GM23338 (cell line): ENCODE measurements at regions not wholly inside any gene's neighbourhood (a gene's known extent, or its start where the extent isn't known, plus 50 kb on each side); places are given as distances from the start of the nearest gene placed in this dataset.

Experiments
- ATAC-seq: fragments of 200-7000 bp; cut with Tn5 transposase; 3 replicates; pipeline ENCODE4 v1.9.1; 2020
- DNase-seq: peaks from one replicate; pipeline ENCODE4 v3.0.0-alpha.2; 2015; ENCODE audit warnings: low spot score
- H2AFZ ChIP-seq: fragments of 200-600 bp; sonication (generic); 2 replicates; pipeline ENCODE4 v1.8.0; 2016; ENCODE audit warnings: antibody characterized with exemption, mild to moderate bottlenecking, moderate library complexity
- H3F3A ChIP-seq: fragments of 200-600 bp; sonication (generic); replicated peaks from 2 replicates; pipeline ENCODE4 v1.8.0; 2017; ENCODE audit warnings: antibody characterized with exemption, mixed run types, low read depth
- H3K27ac ChIP-seq: fragments of 200-600 bp; sonication (generic); 2 replicates; pipeline ENCODE4 v1.6.1; 2016; ENCODE audit warnings: low read depth
- H3K27me3 ChIP-seq: fragments of 200-600 bp; sonication (generic); 2 replicates; pipeline ENCODE4 v1.8.0; 2016; ENCODE audit warnings: mild to moderate bottlenecking, mixed run types, moderate library complexity; ENCODE audit not compliant: insufficient read depth
- H3K36me3 ChIP-seq: fragments of 200-600 bp; sonication (generic); 2 replicates; pipeline ENCODE4 v1.8.0; 2016; ENCODE audit warnings: mild to moderate bottlenecking; ENCODE audit not compliant: insufficient read depth
- H3K4me1 ChIP-seq: fragments of 200-600 bp; sonication (generic); 2 replicates; pipeline ENCODE4 v1.8.0; 2016; ENCODE audit warnings: mild to moderate bottlenecking, moderate library complexity; ENCODE audit not compliant: insufficient read depth
- H3K4me2 ChIP-seq: fragments of 200-600 bp; sonication (generic); 2 replicates; pipeline ENCODE4 v1.7.1; 2017; ENCODE audit warnings: mixed run types
- H3K4me3 ChIP-seq: fragments of 200-600 bp; sonication (generic); 2 replicates; pipeline ENCODE4 v1.6.1; 2016; ENCODE audit warnings: mixed run types
- H3K79me2 ChIP-seq: fragments of 200-600 bp; sonication (generic); replicated peaks from 2 replicates; pipeline ENCODE4 v1.8.0; 2017; ENCODE audit warnings: mild to moderate bottlenecking; ENCODE audit not compliant: insufficient read depth
- H3K9me2 ChIP-seq: fragments of 200-600 bp; sonication (generic); 2 replicates; pipeline ENCODE4 v1.8.0; 2017; ENCODE audit not compliant: insufficient read depth
- H4K20me1 ChIP-seq: fragments of 200-600 bp; sonication (generic); replicated peaks from 2 replicates; pipeline ENCODE4 v1.8.0; 2017; ENCODE audit warnings: mild to moderate bottlenecking; ENCODE audit not compliant: insufficient read depth
- H3K27ac Mint-ChIP-seq: 2 replicates; pipeline ENCODE4 v1.8.0; 2020; ENCODE audit warnings: inconsistent platforms, mild to moderate bottlenecking, moderate library complexity, mixed read lengths
- H3K27me3 Mint-ChIP-seq: 3 replicates; pipeline ENCODE4 v1.8.0; 2022; ENCODE audit warnings: low read depth, mild to moderate bottlenecking, moderate library complexity, mixed read lengths, inconsistent platforms; ENCODE audit not compliant: insufficient read depth, poor library complexity
- H3K36me3 Mint-ChIP-seq: 3 replicates; pipeline ENCODE4 v1.8.0; 2021; ENCODE audit warnings: low read depth, mild to moderate bottlenecking, inconsistent platforms, moderate library complexity, mixed read lengths
- H3K4me1 Mint-ChIP-seq: 3 replicates; pipeline ENCODE4 v1.8.0; 2020; ENCODE audit warnings: mild to moderate bottlenecking, inconsistent platforms, mixed read lengths
- H3K4me3 Mint-ChIP-seq: 3 replicates; pipeline ENCODE4 v1.8.0; 2021; ENCODE audit warnings: moderate library complexity, mild to moderate bottlenecking, inconsistent platforms, mixed read lengths
- H3K9me3 Mint-ChIP-seq: 3 replicates; pipeline ENCODE4 v1.8.0; 2020; ENCODE audit warnings: moderate library complexity, mild to moderate bottlenecking, inconsistent platforms, mixed read lengths
- CREB1 ChIP-seq: fragments of 250-450 bp; sonication (Bioruptor Pico); IDR thresholded peaks from 2 replicates; pipeline ENCODE4 v1.5.0; 2020; ENCODE audit warnings: low read depth, mild to moderate bottlenecking, moderate library complexity
- EZH2 ChIP-seq: fragments of 200-600 bp; sonication (generic); IDR thresholded peaks from one replicate; pipeline ENCODE4 v1.8.0; 2017; ENCODE audit warnings: antibody characterized with exemption, mild to moderate bottlenecking, low read depth; ENCODE audit not compliant: unreplicated experiment
- EZH2phosphoT487 ChIP-seq: fragments of 200-600 bp; sonication (generic); IDR thresholded peaks from one replicate; pipeline ENCODE4 v1.8.1; 2018; ENCODE audit warnings: antibody characterized with exemption; ENCODE audit not compliant: unreplicated experiment
- JUNB ChIP-seq: IDR thresholded peaks from one replicate; pipeline ENCODE4 v1.6.1; 2016; ENCODE audit warnings: antibody characterized with exemption; ENCODE audit not compliant: unreplicated experiment
- NANOG ChIP-seq: IDR thresholded peaks from 2 replicates; pipeline ENCODE4 v1.6.1; 2016; ENCODE audit warnings: antibody characterized with exemption, borderline replicate concordance
- POLR2AphosphoS5 ChIP-seq: IDR thresholded peaks from 2 replicates; pipeline ENCODE4 v1.6.1; 2016; ENCODE audit warnings: antibody characterized with exemption, low read depth
- STAT1 ChIP-seq: IDR thresholded peaks from one replicate; pipeline ENCODE4 v1.6.1; 2016; ENCODE audit warnings: antibody characterized with exemption; ENCODE audit not compliant: unreplicated experiment
- ZNF114 ChIP-seq: fragments of 250-450 bp; sonication (Bioruptor Pico); IDR thresholded peaks from 2 replicates; pipeline ENCODE4 v1.5.0; 2020; ENCODE audit warnings: mild to moderate bottlenecking, moderate library complexity
- ZNF331 ChIP-seq: fragments of 250-450 bp; sonication (Bioruptor Pico); IDR thresholded peaks from 2 replicates; pipeline ENCODE4 v1.5.0; 2020; ENCODE audit warnings: low read depth, mild to moderate bottlenecking, moderate library complexity
- TF ChIP-seq, protein P1 (sequence below), 2 experiments: fragments of 200-600 bp in 1 of 2; sonication (generic) in 1 of 2; conservative IDR thresholded peaks; 2 replicates each; pipeline versions ENCODE4 v1.5.1 to v1.6.1; 2016 to 2017; ENCODE audit warnings: antibody characterized with exemption in 2 of 2, low read depth in 2 of 2, mild to moderate bottlenecking in 2 of 2, moderate library complexity in 1 of 2
- TF ChIP-seq, protein P2 (sequence below): fragments of 250-450 bp; sonication (Bioruptor Pico); IDR thresholded peaks from 2 replicates; pipeline ENCODE4 v1.5.0; 2020; ENCODE audit warnings: mild to moderate bottlenecking, moderate library complexity
- TF ChIP-seq, protein P3 (sequence below): IDR thresholded peaks from one replicate; pipeline ENCODE4 v1.6.1; 2018; ENCODE audit warnings: antibody characterized with exemption; ENCODE audit not compliant: unreplicated experiment
- TF ChIP-seq, protein P4 (sequence below): IDR thresholded peaks from 2 replicates; pipeline ENCODE4 v1.6.1; 2016; ENCODE audit warnings: antibody characterized with exemption

DNA sequence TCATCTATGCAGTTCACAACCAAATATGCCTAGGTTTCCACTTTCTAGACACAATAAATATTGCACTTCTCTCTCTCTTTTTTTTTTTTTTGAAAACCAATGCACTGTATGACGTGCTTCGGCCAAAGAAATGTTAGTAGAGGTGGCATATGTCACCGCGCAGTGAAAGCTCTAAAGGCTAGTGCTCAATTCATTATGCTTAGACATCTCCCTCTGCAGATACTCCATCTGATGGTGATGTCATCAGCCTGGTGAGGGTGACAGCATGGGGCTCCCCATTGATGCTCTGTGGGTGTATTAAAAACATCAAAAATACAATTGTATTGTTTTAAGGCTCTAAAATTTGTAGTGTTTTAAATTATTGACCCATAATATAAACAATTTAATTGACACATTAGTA is 608.8 kb upstream of the C16orf82 start:
- Histone ChIP-seq H3K9me2 (no peaks in the 10 kb centered on the region), H3K4me2 (no peak overlapping the region), H3K36me3 (peaks cover 4% of the 10 kb centered on the region), H3F3A (no peaks in the 10 kb centered on the region), H3K4me3 (no peak overlapping the region), H3K79me2 (no peaks in the 10 kb centered on the region), H3K27ac (no peak overlapping the region), H3K4me1 (no peaks in the 10 kb centered on the region), H3K27me3 (no peaks in the 10 kb centered on the region), H4K20me1 (no peaks in the 10 kb centered on the region), H2AFZ (no peak overlapping the region)
- Mint-ChIP-seq H3K27me3 (no peaks in the 10 kb centered on the region), H3K36me3 (peaks cover 12% of the 10 kb centered on the region), H3K27ac (no peak overlapping the region), H3K4me1 (no peaks in the 10 kb centered on the region), H3K4me3 (no peak overlapping the region), H3K9me3 (peaks cover 87% of the 10 kb centered on the region)
- no peak for DNase-seq
- TF ChIP-seq, protein P1, sequence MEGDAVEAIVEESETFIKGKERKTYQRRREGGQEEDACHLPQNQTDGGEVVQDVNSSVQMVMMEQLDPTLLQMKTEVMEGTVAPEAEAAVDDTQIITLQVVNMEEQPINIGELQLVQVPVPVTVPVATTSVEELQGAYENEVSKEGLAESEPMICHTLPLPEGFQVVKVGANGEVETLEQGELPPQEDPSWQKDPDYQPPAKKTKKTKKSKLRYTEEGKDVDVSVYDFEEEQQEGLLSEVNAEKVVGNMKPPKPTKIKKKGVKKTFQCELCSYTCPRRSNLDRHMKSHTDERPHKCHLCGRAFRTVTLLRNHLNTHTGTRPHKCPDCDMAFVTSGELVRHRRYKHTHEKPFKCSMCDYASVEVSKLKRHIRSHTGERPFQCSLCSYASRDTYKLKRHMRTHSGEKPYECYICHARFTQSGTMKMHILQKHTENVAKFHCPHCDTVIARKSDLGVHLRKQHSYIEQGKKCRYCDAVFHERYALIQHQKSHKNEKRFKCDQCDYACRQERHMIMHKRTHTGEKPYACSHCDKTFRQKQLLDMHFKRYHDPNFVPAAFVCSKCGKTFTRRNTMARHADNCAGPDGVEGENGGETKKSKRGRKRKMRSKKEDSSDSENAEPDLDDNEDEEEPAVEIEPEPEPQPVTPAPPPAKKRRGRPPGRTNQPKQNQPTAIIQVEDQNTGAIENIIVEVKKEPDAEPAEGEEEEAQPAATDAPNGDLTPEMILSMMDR (conservative IDR thresholded peaks at IDR 0.05; ENCODE audit: low read depth in 2 of 2), result no peak
- TF ChIP-seq CREB1 (no peak), ZNF331 (no peak), POLR2AphosphoS5 (no peak), EZH2phosphoT487 (no peak), EZH2 (no peak), STAT1 (no peak), NANOG (no peak), JUNB (no peak), ZNF114 (no peak)
- TF ChIP-seq, protein P2, sequence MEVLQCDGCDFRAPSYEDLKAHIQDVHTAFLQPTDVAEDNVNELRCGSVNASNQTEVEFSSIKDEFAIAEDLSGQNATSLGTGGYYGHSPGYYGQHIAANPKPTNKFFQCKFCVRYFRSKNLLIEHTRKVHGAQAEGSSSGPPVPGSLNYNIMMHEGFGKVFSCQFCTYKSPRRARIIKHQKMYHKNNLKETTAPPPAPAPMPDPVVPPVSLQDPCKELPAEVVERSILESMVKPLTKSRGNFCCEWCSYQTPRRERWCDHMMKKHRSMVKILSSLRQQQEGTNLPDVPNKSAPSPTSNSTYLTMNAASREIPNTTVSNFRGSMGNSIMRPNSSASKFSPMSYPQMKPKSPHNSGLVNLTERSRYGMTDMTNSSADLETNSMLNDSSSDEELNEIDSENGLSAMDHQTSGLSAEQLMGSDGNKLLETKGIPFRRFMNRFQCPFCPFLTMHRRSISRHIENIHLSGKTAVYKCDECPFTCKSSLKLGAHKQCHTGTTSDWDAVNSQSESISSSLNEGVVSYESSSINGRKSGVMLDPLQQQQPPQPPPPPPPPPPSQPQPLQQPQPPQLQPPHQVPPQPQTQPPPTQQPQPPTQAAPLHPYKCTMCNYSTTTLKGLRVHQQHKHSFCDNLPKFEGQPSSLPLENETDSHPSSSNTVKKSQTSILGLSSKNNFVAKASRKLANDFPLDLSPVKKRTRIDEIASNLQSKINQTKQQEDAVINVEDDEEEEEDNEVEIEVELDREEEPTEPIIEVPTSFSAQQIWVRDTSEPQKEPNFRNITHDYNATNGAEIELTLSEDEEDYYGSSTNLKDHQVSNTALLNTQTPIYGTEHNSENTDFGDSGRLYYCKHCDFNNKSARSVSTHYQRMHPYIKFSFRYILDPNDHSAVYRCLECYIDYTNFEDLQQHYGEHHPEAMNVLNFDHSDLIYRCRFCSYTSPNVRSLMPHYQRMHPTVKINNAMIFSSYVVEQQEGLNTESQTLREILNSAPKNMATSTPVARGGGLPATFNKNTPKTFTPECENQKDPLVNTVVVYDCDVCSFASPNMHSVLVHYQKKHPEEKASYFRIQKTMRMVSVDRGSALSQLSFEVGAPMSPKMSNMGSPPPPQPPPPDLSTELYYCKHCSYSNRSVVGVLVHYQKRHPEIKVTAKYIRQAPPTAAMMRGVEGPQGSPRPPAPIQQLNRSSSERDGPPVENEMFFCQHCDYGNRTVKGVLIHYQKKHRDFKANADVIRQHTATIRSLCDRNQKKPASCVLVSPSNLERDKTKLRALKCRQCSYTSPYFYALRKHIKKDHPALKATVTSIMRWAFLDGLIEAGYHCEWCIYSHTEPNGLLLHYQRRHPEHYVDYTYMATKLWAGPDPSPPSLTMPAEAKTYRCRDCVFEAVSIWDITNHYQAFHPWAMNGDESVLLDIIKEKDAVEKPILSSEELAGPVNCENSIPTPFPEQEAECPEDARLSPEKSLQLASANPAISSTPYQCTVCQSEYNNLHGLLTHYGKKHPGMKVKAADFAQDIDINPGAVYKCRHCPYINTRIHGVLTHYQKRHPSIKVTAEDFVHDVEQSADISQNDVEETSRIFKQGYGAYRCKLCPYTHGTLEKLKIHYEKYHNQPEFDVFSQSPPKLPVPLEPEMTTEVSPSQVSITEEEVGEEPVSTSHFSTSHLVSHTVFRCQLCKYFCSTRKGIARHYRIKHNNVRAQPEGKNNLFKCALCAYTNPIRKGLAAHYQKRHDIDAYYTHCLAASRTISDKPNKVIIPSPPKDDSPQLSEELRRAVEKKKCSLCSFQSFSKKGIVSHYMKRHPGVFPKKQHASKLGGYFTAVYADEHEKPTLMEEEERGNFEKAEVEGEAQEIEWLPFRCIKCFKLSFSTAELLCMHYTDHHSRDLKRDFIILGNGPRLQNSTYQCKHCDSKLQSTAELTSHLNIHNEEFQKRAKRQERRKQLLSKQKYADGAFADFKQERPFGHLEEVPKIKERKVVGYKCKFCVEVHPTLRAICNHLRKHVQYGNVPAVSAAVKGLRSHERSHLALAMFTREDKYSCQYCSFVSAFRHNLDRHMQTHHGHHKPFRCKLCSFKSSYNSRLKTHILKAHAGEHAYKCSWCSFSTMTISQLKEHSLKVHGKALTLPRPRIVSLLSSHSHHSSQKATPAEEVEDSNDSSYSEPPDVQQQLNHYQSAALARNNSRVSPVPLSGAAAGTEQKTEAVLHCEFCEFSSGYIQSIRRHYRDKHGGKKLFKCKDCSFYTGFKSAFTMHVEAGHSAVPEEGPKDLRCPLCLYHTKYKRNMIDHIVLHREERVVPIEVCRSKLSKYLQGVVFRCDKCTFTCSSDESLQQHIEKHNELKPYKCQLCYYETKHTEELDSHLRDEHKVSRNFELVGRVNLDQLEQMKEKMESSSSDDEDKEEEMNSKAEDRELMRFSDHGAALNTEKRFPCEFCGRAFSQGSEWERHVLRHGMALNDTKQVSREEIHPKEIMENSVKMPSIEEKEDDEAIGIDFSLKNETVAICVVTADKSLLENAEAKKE (CRISPR knock-in tag), result no peak
- TF ChIP-seq, protein P3, sequence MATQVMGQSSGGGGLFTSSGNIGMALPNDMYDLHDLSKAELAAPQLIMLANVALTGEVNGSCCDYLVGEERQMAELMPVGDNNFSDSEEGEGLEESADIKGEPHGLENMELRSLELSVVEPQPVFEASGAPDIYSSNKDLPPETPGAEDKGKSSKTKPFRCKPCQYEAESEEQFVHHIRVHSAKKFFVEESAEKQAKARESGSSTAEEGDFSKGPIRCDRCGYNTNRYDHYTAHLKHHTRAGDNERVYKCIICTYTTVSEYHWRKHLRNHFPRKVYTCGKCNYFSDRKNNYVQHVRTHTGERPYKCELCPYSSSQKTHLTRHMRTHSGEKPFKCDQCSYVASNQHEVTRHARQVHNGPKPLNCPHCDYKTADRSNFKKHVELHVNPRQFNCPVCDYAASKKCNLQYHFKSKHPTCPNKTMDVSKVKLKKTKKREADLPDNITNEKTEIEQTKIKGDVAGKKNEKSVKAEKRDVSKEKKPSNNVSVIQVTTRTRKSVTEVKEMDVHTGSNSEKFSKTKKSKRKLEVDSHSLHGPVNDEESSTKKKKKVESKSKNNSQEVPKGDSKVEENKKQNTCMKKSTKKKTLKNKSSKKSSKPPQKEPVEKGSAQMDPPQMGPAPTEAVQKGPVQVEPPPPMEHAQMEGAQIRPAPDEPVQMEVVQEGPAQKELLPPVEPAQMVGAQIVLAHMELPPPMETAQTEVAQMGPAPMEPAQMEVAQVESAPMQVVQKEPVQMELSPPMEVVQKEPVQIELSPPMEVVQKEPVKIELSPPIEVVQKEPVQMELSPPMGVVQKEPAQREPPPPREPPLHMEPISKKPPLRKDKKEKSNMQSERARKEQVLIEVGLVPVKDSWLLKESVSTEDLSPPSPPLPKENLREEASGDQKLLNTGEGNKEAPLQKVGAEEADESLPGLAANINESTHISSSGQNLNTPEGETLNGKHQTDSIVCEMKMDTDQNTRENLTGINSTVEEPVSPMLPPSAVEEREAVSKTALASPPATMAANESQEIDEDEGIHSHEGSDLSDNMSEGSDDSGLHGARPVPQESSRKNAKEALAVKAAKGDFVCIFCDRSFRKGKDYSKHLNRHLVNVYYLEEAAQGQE, result no peak
- TF ChIP-seq, protein P4, sequence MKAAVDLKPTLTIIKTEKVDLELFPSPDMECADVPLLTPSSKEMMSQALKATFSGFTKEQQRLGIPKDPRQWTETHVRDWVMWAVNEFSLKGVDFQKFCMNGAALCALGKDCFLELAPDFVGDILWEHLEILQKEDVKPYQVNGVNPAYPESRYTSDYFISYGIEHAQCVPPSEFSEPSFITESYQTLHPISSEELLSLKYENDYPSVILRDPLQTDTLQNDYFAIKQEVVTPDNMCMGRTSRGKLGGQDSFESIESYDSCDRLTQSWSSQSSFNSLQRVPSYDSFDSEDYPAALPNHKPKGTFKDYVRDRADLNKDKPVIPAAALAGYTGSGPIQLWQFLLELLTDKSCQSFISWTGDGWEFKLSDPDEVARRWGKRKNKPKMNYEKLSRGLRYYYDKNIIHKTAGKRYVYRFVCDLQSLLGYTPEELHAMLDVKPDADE, result no peak
- ATAC-seq, result no peak
